Parathyroid adenoma (tissue), 2 donors: ENCODE measurements at regions not wholly inside any gene's neighbourhood (a gene's known extent, or its start where the extent isn't known, plus 50 kb on each side); places are given as distances from the start of the nearest gene placed in this dataset.

Experiments used
- H2AFZ ChIP-seq: fragments of 300-600 bp; sonication (generic); one replicate; pipeline ENCODE4 v1.7.0; 2017; ENCODE audit warnings: antibody characterized with exemption, mild to moderate bottlenecking
- H3K27ac ChIP-seq: fragments of 300-600 bp; sonication (generic); one replicate; pipeline ENCODE4 v1.7.0; 2017
- H3K27me3 ChIP-seq: fragments of 300-600 bp; sonication (generic); one replicate; pipeline ENCODE4 v1.7.0; 2017; ENCODE audit warnings: low read length; ENCODE audit not compliant: control insufficient read depth, insufficient read depth
- H3K36me3 ChIP-seq: fragments of 300-600 bp; sonication (generic); one replicate; pipeline ENCODE4 v1.7.0; 2017; ENCODE audit warnings: low read length; ENCODE audit not compliant: control insufficient read depth, insufficient read depth
- H3K4me1 ChIP-seq: fragments of 300-600 bp; sonication (generic); one replicate; pipeline ENCODE4 v1.7.0; 2017; ENCODE audit warnings: control low read depth
- H3K4me2 ChIP-seq: fragments of 300-600 bp; sonication (generic); one replicate; pipeline ENCODE4 v1.7.0; 2017; ENCODE audit warnings: low read length
- H3K4me3 ChIP-seq: fragments of 300-600 bp; sonication (generic); one replicate; pipeline ENCODE4 v1.7.0; 2017; ENCODE audit warnings: low read depth, low read length
- H3K79me2 ChIP-seq: fragments of 300-600 bp; sonication (generic); one replicate; pipeline ENCODE4 v1.7.0; 2017; ENCODE audit warnings: control low read depth
- H3K9ac ChIP-seq: fragments of 300-600 bp; sonication (generic); one replicate; pipeline ENCODE4 v1.7.0; 2017; ENCODE audit warnings: mild to moderate bottlenecking
- H3K9me3 ChIP-seq: fragments of 300-600 bp; sonication (generic); one replicate; pipeline ENCODE4 v1.7.0; 2017; ENCODE audit warnings: low read length; ENCODE audit not compliant: control insufficient read depth
- TF ChIP-seq, protein P1 (sequence below): fragments of 300-600 bp; sonication (generic); IDR thresholded peaks from one replicate; pipeline ENCODE4 v1.7.0; 2017; ENCODE audit warnings: antibody characterized with exemption, mild to moderate bottlenecking
- donor health status: primary hyperparathyroidism.

DNA sequence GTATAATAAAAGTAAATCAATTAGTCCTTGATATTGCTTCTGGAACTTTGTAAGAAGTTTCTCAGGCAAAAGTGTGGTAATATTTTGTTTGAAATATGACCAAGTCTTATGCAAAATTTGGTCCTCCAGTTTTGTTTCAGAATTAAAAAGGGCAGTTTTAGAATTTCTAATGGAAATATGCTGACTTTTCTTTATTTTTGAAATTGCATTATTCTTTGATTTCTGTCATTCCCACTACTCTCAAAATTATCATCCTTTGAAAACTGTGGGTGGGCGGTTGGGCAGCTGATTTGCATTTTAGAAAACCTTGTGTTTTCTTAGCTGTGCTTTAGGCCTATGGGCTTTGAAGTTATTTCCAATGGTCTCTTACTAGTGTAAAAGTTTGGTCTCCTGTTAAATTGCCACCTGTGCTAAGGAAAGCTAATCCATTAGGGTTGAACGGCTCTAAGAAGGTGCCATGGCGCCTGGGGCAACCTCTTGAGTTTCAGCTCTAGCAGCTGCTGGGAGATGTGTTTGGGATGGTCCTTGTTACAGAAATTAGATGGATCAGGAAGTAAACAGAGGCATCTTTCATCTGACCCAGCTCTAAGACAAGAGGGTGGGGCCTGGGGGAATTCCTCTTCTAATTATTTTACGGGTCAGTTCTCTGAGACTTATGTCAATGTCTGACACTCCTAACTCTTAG lies 880.8 kb upstream of the SLC35B3 start:
- Histone ChIP-seq H3K4me1 (no peaks in the 10 kb centered on the region), H3K4me2 (no peak overlapping the region), H3K4me3 (no peak overlapping the region), H3K27ac (no peak overlapping the region), H3K36me3 (no peaks in the 10 kb centered on the region), H3K27me3 (no peaks in the 10 kb centered on the region), H2AFZ (no peak overlapping the region), H3K9ac (no peak overlapping the region), H3K9me3 (no peaks in the 10 kb centered on the region), H3K79me2 (no peaks in the 10 kb centered on the region)
- TF ChIP-seq, protein P1, sequence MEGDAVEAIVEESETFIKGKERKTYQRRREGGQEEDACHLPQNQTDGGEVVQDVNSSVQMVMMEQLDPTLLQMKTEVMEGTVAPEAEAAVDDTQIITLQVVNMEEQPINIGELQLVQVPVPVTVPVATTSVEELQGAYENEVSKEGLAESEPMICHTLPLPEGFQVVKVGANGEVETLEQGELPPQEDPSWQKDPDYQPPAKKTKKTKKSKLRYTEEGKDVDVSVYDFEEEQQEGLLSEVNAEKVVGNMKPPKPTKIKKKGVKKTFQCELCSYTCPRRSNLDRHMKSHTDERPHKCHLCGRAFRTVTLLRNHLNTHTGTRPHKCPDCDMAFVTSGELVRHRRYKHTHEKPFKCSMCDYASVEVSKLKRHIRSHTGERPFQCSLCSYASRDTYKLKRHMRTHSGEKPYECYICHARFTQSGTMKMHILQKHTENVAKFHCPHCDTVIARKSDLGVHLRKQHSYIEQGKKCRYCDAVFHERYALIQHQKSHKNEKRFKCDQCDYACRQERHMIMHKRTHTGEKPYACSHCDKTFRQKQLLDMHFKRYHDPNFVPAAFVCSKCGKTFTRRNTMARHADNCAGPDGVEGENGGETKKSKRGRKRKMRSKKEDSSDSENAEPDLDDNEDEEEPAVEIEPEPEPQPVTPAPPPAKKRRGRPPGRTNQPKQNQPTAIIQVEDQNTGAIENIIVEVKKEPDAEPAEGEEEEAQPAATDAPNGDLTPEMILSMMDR, result no peak

DNA sequence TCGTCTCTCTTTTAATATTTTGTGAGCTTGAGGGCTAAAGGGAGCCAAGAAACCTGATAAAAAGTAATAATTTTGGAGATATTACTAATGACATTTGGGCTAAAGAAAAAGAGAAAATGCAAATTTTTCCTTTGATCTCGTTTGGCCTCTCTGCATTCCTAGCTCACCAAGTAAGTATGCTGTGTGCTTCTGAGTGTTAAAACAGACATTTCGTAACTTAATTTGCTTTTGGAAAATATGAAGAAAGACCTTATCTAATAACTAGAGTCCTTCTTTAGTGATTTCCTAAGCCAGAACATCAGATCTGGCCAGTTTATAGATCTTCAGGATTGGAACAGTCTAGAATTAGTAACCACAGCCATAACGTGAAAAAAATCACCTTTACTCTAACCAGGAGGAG lies 872.9 kb upstream of the SLC35B3 start:
- H3K27me3 ChIP-seq, result no peaks in the 10 kb centered on the region

DNA sequence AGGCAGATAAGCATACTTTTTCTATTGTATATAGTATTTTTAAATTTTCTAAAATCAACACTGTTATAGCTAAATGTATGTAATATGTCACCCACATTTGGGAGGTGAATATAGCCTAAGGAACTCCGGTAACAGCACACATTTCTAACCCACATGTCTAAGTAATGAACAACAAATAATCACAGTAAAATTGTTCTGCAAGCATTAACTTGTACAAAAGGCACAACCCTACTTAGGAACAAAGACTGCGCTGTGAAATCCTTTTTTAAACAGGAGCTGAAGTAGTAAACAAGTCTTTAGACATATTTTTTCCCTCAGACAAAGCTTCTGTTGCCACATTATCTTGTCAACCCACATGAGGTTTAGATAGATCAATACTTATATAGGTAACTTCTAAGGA lies 872.4 kb upstream of the SLC35B3 start:
- no peaks in the 10 kb centered on the region for H3K27me3 ChIP-seq
- no peaks in the 10 kb centered on the region for H3K36me3 ChIP-seq
- no peak overlapping the region for H3K4me3 ChIP-seq
- no peaks in the 10 kb centered on the region for H3K4me1 ChIP-seq
- TF ChIP-seq, protein P1, result no peak
- H2AFZ ChIP-seq, result no peak overlapping the region
- H3K9me3 ChIP-seq, result no peaks in the 10 kb centered on the region
- no peak overlapping the region for H3K4me2 ChIP-seq
- no peaks in the 10 kb centered on the region for H3K79me2 ChIP-seq
- H3K27ac ChIP-seq, result no peak overlapping the region
- H3K9ac ChIP-seq, result no peak overlapping the region

More for the DNA sequence above, 872.9 kb upstream of the SLC35B3 start:
- Histone ChIP-seq H3K4me2 (no peak overlapping the region), H3K4me1 (no peaks in the 10 kb centered on the region), H2AFZ (no peak overlapping the region), H3K4me3 (no peak overlapping the region), H3K36me3 (no peaks in the 10 kb centered on the region), H3K79me2 (no peaks in the 10 kb centered on the region), H3K9ac (no peak overlapping the region), H3K9me3 (no peaks in the 10 kb centered on the region), H3K27ac (no peak overlapping the region)
- TF ChIP-seq, protein P1, result no peak

DNA sequence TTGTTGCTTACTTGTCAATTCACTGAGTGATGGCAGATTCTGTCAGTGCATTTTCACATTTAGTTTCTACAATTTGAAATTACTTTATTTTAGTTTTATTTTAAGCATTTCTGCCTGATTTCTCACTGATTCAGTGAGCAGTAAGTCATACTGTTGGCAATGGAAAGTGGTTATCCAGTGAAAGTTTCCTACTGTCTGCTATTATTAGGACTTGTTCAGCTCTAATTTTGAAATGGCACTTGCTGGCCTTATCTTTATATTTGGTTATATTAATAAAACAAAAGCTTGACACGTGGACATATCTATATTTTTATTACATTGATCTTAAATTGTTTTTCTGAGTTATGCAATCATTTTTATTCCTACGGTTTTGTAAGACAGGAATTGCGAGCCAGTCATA lies 871.8 kb upstream of the SLC35B3 start:
- TF ChIP-seq, protein P1, result no peak
- H3K36me3 ChIP-seq, result no peaks in the 10 kb centered on the region

DNA sequence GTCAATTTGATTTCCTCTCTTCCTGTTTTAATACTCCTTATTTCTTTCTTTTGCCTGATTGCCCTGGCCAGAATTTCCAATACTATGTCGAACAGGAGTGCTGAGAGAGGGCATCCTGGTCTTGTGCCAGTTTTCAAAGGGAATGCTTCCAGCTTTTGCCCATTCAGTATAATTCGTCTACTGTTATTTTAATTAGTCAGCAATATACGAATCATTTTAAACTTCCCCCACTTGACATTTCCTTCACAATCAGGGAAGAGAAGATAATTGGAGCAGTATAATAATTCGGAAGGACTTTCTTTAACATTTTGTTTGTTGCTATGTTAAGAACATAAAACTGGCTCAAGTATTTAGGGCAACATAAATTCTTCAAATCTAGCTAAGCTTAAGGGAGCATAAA lies 860.3 kb upstream of the SLC35B3 start:
- TF ChIP-seq, protein P1, result no peak
- Histone ChIP-seq H3K9ac (no peak overlapping the region), H2AFZ (no peak overlapping the region), H3K79me2 (no peaks in the 10 kb centered on the region), H3K4me3 (no peak overlapping the region), H3K4me2 (no peak overlapping the region), H3K27ac (no peak overlapping the region), H3K36me3 (no peaks in the 10 kb centered on the region), H3K27me3 (no peaks in the 10 kb centered on the region), H3K4me1 (no peaks in the 10 kb centered on the region), H3K9me3 (no peaks in the 10 kb centered on the region)

More for the DNA sequence above, 871.8 kb upstream of the SLC35B3 start:
- Histone ChIP-seq H3K4me1 (no peaks in the 10 kb centered on the region), H3K4me2 (no peak overlapping the region), H3K27me3 (no peaks in the 10 kb centered on the region), H3K4me3 (no peak overlapping the region), H2AFZ (no peak overlapping the region), H3K9me3 (no peaks in the 10 kb centered on the region), H3K27ac (no peak overlapping the region), H3K9ac (no peak overlapping the region), H3K79me2 (no peaks in the 10 kb centered on the region)
